A673 (cell line): ENCODE measurements at regions not wholly inside any gene's neighbourhood (a gene's known extent, or its start where the extent isn't known, plus 50 kb on each side); places are given as distances from the start of the nearest gene placed in this dataset.

Experiments used
- BruUV-seq: library from RNA; stranded (reverse); fragments of 400-500 nt; replicated peaks from 2 replicates; lab custom pipeline; 2021; lab: Mats Ljungman, UMichigan
- CTCF ChIA-PET: fragments of 300-600 bp; sonication (Branson Sonifier 250); formaldehyde crosslinking; loops from one replicate; lab custom pipeline; 2022; ENCODE audit warnings: antibody characterized with exemption; lab: Charles Lee
- POLR2A ChIA-PET: fragments of 300-600 bp; sonication (Branson Sonifier 250); formaldehyde crosslinking; loops from one replicate; lab custom pipeline; 2022; ENCODE audit warnings: antibody characterized with exemption; ENCODE audit not compliant: low non-redundant PET; lab: Charles Lee
- DNase-seq: peaks from one replicate; pipeline ENCODE4 v3.0.0-alpha.2; 2015; ENCODE audit warnings: low spot score
- H3K27ac ChIP-seq: fragments of 200-600 bp; sonication (generic); 2 replicates; pipeline ENCODE4 v1.5.1; 2016; ENCODE audit warnings: mixed run types, low read depth, mild to moderate bottlenecking, mixed read lengths, antibody characterized with exemption, low read length; ENCODE audit not compliant: poor library complexity, severe bottlenecking
- H3K27me3 ChIP-seq: fragments of 200-600 bp; sonication (generic); replicated peaks from 2 replicates; pipeline ENCODE4 v1.6.1; 2017; ENCODE audit warnings: mixed run types, low read depth, mild to moderate bottlenecking, mixed read lengths, antibody characterized with exemption, low read length; ENCODE audit not compliant: insufficient read depth, poor library complexity
- H3K36me3 ChIP-seq: fragments of 200-600 bp; sonication (generic); 2 replicates; pipeline ENCODE4 v1.6.1; 2016; ENCODE audit warnings: mixed run types, mild to moderate bottlenecking, mixed read lengths, antibody characterized with exemption, low read length; ENCODE audit not compliant: insufficient read depth, poor library complexity, severe bottlenecking
- H3K4me1 ChIP-seq: fragments of 200-600 bp; sonication (generic); 2 replicates; pipeline ENCODE4 v1.6.1; 2017; ENCODE audit warnings: mixed run types, mild to moderate bottlenecking, mixed read lengths, antibody characterized with exemption, low read length; ENCODE audit not compliant: insufficient read depth, poor library complexity, severe bottlenecking
- H3K4me3 ChIP-seq: fragments of 200-600 bp; sonication (generic); 2 replicates; pipeline ENCODE4 v1.5.1; 2016; ENCODE audit warnings: low read depth, mixed run types, mild to moderate bottlenecking, mixed read lengths, low read length; ENCODE audit not compliant: poor library complexity, severe bottlenecking
- H3K9me3 ChIP-seq: fragments of 200-600 bp; sonication (generic); 2 replicates; pipeline ENCODE4 v1.6.1; 2016; ENCODE audit warnings: mixed run types, low read depth, mild to moderate bottlenecking, mixed read lengths, antibody characterized with exemption, low read length; ENCODE audit not compliant: poor library complexity, severe bottlenecking
- EZH2 ChIP-seq: fragments of 200-600 bp; sonication (generic); IDR thresholded peaks from 2 replicates; pipeline ENCODE4 v1.6.1; 2017; ENCODE audit warnings: borderline replicate concordance, low read depth, mild to moderate bottlenecking, mixed read lengths, antibody characterized with exemption, low read length; ENCODE audit not compliant: poor library complexity, severe bottlenecking
- intact Hi-C: fragments of 100-400 bp; cut with micrococcal nuclease; formaldehyde crosslinking; loops from one replicate; pipeline ENCODE4 v1.10.0; 2022; ENCODE audit not compliant: unreplicated experiment
- TF ChIP-seq, protein P1 (sequence below): fragments of 300-800, 200-600 bp; sonication (generic); conservative IDR thresholded peaks from 2 replicates; pipeline ENCODE4 v1.5.1; 2017; ENCODE audit warnings: low read depth, mild to moderate bottlenecking, antibody characterized with exemption, low read length, moderate library complexity, mixed read lengths

DNA sequence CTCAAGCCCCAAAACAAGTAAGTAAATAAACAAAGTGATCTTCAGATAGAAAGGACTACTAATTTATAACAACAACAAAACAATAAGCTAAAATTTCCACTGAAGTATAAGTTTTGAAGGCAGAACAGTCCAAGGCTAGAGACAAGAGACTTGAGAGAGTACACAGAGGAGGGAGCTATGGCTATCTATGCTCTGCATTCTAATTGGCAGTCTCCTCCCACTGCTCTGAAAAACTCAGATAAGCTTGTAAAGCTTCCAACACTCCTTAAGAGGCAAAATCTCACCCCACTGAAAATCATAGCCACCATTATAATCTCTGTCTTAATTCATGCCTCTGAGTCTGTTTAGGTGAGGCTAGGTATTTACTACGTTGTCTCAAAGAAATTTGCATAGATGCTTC lies 714.6 kb upstream of the LRATD1 start:
- ChIA-PET POLR2A (no interaction called here), CTCF (no interaction called here)
- no peak overlapping the region for H3K4me3 ChIP-seq
- no peaks in the 10 kb centered on the region for H3K4me1 ChIP-seq
- TF ChIP-seq, protein P1, sequence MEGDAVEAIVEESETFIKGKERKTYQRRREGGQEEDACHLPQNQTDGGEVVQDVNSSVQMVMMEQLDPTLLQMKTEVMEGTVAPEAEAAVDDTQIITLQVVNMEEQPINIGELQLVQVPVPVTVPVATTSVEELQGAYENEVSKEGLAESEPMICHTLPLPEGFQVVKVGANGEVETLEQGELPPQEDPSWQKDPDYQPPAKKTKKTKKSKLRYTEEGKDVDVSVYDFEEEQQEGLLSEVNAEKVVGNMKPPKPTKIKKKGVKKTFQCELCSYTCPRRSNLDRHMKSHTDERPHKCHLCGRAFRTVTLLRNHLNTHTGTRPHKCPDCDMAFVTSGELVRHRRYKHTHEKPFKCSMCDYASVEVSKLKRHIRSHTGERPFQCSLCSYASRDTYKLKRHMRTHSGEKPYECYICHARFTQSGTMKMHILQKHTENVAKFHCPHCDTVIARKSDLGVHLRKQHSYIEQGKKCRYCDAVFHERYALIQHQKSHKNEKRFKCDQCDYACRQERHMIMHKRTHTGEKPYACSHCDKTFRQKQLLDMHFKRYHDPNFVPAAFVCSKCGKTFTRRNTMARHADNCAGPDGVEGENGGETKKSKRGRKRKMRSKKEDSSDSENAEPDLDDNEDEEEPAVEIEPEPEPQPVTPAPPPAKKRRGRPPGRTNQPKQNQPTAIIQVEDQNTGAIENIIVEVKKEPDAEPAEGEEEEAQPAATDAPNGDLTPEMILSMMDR = no peak
- no peak for TF ChIP-seq EZH2
- H3K36me3 ChIP-seq = no peaks in the 10 kb centered on the region
- no peaks in the 10 kb centered on the region for H3K27me3 ChIP-seq
- intact Hi-C loops = no loop called here
- DNase-seq = no peak
- no TSS peak for BruUV-seq
- H3K9me3 ChIP-seq = no peaks in the 10 kb centered on the region
- H3K27ac ChIP-seq = no peak overlapping the region

DNA sequence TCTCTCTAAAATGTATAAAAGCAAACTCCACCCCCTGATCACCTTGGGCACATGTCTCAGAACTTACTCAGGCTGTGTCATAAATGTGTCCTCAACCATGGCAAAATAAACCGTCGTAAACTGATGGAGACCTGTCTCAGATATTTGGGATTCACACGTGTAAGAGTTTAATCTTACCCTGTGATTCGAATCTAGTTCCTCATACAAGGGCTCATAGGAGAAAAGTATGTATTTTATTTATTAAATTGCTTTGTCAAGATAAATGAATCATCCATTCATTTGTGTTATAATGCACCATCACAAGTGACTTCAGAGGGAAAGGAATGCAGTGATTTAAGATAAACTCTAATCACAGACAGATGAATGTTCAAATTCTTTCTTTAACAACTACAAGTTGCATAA lies 712.5 kb upstream of the LRATD1 start:
- Histone ChIP-seq H3K36me3 (no peaks in the 10 kb centered on the region), H3K27me3 (no peaks in the 10 kb centered on the region), H3K27ac (no peak overlapping the region), H3K4me3 (no peak overlapping the region), H3K9me3 (no peaks in the 10 kb centered on the region), H3K4me1 (no peaks in the 10 kb centered on the region)
- no TSS peak for BruUV-seq
- no peak for DNase-seq
- ChIA-PET POLR2A (no interaction called here), CTCF (no interaction called here)
- intact Hi-C loops = no loop called here
- no peak for TF ChIP-seq EZH2
- TF ChIP-seq, protein P1 = no peak

DNA sequence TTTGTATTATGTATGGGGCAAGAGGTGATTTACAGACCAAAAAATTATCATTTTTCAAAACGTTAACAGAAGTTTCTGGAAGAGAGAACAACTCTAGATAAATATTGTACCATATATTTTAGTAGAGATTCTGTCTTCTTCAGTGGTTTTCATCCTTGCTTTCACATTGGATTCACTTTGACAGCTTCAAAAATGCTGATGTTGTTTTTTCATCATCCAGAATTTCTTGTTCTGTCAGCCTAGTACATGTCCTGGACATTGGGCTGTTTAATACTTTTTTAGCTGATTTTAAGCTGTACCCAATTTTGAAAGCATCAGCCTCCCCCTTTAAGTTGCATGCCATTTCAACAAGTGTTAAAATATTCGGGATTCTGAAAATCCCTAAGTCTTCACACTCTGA lies 711.3 kb upstream of the LRATD1 start:
- intact Hi-C loops = no loop called here
- Histone ChIP-seq H3K27ac (no peak overlapping the region), H3K27me3 (no peaks in the 10 kb centered on the region), H3K9me3 (no peaks in the 10 kb centered on the region), H3K36me3 (no peaks in the 10 kb centered on the region), H3K4me1 (no peaks in the 10 kb centered on the region), H3K4me3 (no peak overlapping the region)
- no TSS peak for BruUV-seq
- TF ChIP-seq, protein P1 = no peak
- TF ChIP-seq EZH2 = no peak
- no peak for DNase-seq
- ChIA-PET POLR2A (no interaction called here), CTCF (no interaction called here)
